Nephron progenitor cell (in vitro differentiated cells): ENCODE measurements at regions not wholly inside any gene's neighbourhood (a gene's known extent, or its start where the extent isn't known, plus 50 kb on each side); places are given as distances from the start of the nearest gene placed in this dataset.

Experiments
- DNase-seq: peaks from one replicate; pipeline ENCODE4 v3.0.0; 2021
- H3K27ac Mint-ChIP-seq: 2 replicates; pipeline ENCODE4 v1.8.0; 2021; ENCODE audit warnings: mild to moderate bottlenecking, moderate library complexity, mixed read lengths
- H3K27me3 Mint-ChIP-seq: 2 replicates; pipeline ENCODE4 v1.8.0; 2021; ENCODE audit warnings: mild to moderate bottlenecking, low read depth, mixed read lengths; ENCODE audit not compliant: poor library complexity
- H3K36me3 Mint-ChIP-seq: 2 replicates; pipeline ENCODE4 v1.8.0; 2021; ENCODE audit warnings: low read depth, mixed read lengths
- H3K4me1 Mint-ChIP-seq: 2 replicates; pipeline ENCODE4 v1.8.0; 2021; ENCODE audit warnings: mixed read lengths
- H3K4me3 Mint-ChIP-seq: 2 replicates; pipeline ENCODE4 v1.8.0; 2021; ENCODE audit warnings: mild to moderate bottlenecking, moderate library complexity, mixed read lengths
- H3K9me3 Mint-ChIP-seq: 2 replicates; pipeline ENCODE4 v1.8.0; 2021; ENCODE audit warnings: mild to moderate bottlenecking, moderate library complexity, mixed read lengths
- CTCF ChIP-seq: fragments of 200-600 bp; sonication (generic); IDR thresholded peaks from 2 replicates; pipeline ENCODE4 v1.5.0; 2021; ENCODE audit warnings: antibody characterized with exemption

- Mint-ChIP-seq H3K36me3 (no peaks in the 10 kb centered on the region), H3K4me3 (no peak overlapping the region), H3K4me1 (peaks cover 24% of the 10 kb centered on the region), H3K9me3 (no peaks in the 10 kb centered on the region), H3K27ac (no peak overlapping the region), H3K27me3 (no peaks in the 10 kb centered on the region)
- TF ChIP-seq CTCF, result no peak
- no peak for DNase-seq
These were observed 140.3 kb upstream of the TCF21 start for GRCh38 chr6:133748628-133749027.

GRCh38 chr6:133749427-133749826 lies 139.5 kb upstream of the TCF21 start:
- no peak overlapping the region for H3K27ac Mint-ChIP-seq
- no peaks in the 10 kb centered on the region for H3K36me3 Mint-ChIP-seq

GRCh38 chr6:133752129-133752528 lies 136.8 kb upstream of the TCF21 start:
- no peaks in the 10 kb centered on the region for H3K36me3 Mint-ChIP-seq

More at GRCh38 chr6:133749427-133749826, 139.5 kb upstream of the TCF21 start:
- Mint-ChIP-seq H3K9me3 (no peaks in the 10 kb centered on the region), H3K4me3 (no peak overlapping the region), H3K4me1 (peaks cover 24% of the 10 kb centered on the region), H3K27me3 (no peaks in the 10 kb centered on the region)
- TF ChIP-seq CTCF, result no peak
- no peak for DNase-seq

GRCh38 chr6:133753756-133754155 lies 135.2 kb upstream of the TCF21 start:
- H3K36me3 Mint-ChIP-seq, result no peaks in the 10 kb centered on the region
- H3K9me3 Mint-ChIP-seq, result no peaks in the 10 kb centered on the region
- DNase-seq, result no peak
- no peak overlapping the region for H3K4me3 Mint-ChIP-seq
- H3K27me3 Mint-ChIP-seq, result no peaks in the 10 kb centered on the region
- peaks cover 24% of the 10 kb centered on the region for H3K4me1 Mint-ChIP-seq
- H3K27ac Mint-ChIP-seq, result no peak overlapping the region
- no peak for TF ChIP-seq CTCF

More at GRCh38 chr6:133752129-133752528, 136.8 kb upstream of the TCF21 start:
- no peaks in the 10 kb centered on the region for H3K27me3 Mint-ChIP-seq
- H3K27ac Mint-ChIP-seq, result peak overlapping the region; percentile 29
- no peaks in the 10 kb centered on the region for H3K9me3 Mint-ChIP-seq
- H3K4me1 Mint-ChIP-seq, result peaks cover 24% of the 10 kb centered on the region
- no peak overlapping the region for H3K4me3 Mint-ChIP-seq
- DNase-seq, result no peak
- no peak for TF ChIP-seq CTCF

GRCh38 chr6:133754298-133754697 lies 134.6 kb upstream of the TCF21 start:
- DNase-seq, result no peak
- H3K4me1 Mint-ChIP-seq, result peaks cover 24% of the 10 kb centered on the region
- H3K27me3 Mint-ChIP-seq, result no peaks in the 10 kb centered on the region
- no peak overlapping the region for H3K4me3 Mint-ChIP-seq
- no peaks in the 10 kb centered on the region for H3K9me3 Mint-ChIP-seq
- no peak overlapping the region for H3K27ac Mint-ChIP-seq
- no peaks in the 10 kb centered on the region for H3K36me3 Mint-ChIP-seq
- TF ChIP-seq CTCF, result no peak

- H3K27me3 Mint-ChIP-seq, result peaks cover 4% of the 10 kb centered on the region
These were observed 132.7 kb upstream of the TCF21 start for GRCh38 chr6:133756078-133756695.

More at GRCh38 chr6:133756078-133756695, 132.7 kb upstream of the TCF21 start:
- DNase-seq, result no peak
- Mint-ChIP-seq H3K9me3 (no peaks in the 10 kb centered on the region), H3K4me1 (peaks cover 24% of the 10 kb centered on the region), H3K27ac (no peak overlapping the region), H3K36me3 (no peaks in the 10 kb centered on the region), H3K4me3 (no peak overlapping the region)
- no peak for TF ChIP-seq CTCF
